ENCODE measurements at regions not wholly inside any gene's neighbourhood (a gene's known extent, or its start where the extent isn't known, plus 50 kb on each side); places are given as distances from the start of the nearest gene placed in this dataset.

DNA sequence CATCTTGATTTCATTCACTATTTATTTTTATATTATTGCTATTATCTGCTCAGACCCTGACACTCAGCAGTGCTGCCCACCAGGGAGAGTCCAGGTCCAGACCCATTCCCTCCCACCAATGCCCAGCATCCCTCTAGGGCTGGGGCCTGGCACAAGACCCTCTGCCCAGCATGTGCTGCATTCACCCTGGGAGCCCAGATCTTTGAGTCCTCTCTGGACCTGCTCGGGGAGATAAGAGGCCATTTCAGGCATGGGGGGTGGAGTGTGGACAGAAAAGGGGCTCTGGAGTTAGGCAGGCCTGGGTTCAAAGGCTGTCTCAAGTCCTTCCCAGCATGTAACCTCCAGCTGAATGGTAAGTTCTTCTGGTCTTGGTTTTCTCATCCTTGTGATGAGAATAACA, 209.6 kb downstream of the CYP26B1 start:
- DNase-seq (ENCODE audit: low read depth, low spot score) = no peak
- Histone ChIP-seq H3K27ac (ENCODE audit: low read depth, low read length) (no peak overlapping the region), H3K9me3 (ENCODE audit: control insufficient read depth, insufficient read depth, low read length) (no peaks in the 10 kb centered on the region), H3K4me3 (ENCODE audit: low read depth, low read length) (no peak overlapping the region), H3K27me3 (ENCODE audit: control insufficient read depth, insufficient read depth, low read length) (peaks cover 5% of the 10 kb centered on the region)
- ChIA-PET POLR2A (no interaction called here), CTCF (interaction anchor here (3.2 kb wide), 1 partner anchor 15 kb away, joined by 31 read pairs; no protein-coding TSS in a partner anchor)
- TF ChIP-seq, protein P1, sequence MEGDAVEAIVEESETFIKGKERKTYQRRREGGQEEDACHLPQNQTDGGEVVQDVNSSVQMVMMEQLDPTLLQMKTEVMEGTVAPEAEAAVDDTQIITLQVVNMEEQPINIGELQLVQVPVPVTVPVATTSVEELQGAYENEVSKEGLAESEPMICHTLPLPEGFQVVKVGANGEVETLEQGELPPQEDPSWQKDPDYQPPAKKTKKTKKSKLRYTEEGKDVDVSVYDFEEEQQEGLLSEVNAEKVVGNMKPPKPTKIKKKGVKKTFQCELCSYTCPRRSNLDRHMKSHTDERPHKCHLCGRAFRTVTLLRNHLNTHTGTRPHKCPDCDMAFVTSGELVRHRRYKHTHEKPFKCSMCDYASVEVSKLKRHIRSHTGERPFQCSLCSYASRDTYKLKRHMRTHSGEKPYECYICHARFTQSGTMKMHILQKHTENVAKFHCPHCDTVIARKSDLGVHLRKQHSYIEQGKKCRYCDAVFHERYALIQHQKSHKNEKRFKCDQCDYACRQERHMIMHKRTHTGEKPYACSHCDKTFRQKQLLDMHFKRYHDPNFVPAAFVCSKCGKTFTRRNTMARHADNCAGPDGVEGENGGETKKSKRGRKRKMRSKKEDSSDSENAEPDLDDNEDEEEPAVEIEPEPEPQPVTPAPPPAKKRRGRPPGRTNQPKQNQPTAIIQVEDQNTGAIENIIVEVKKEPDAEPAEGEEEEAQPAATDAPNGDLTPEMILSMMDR (IDR thresholded peaks at IDR 0.05; ENCODE audit: low read depth, low read length) = no peak

DNA sequence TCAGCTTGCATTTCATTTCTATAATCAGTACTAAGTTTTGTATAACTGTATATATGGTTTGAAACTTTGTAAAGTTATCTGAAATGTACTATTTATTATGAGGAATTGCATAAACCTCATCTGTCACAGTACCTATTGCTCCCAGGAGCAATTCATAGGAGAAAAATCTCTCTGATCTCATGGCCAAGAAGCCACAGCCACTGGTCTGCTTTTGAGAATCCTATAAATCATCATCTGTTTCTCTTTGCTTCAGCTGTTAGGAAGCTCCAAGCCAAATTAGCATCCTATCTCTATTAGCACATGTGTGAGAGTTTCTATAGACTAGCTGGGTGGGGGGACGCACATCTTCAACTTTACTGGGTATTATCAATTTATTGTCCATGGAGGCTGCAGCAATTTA, 210.3 kb downstream of the CYP26B1 start:
- TF ChIP-seq, protein P1 (IDR thresholded peaks at IDR 0.05; ENCODE audit: low read depth, low read length) = no peak
- Histone ChIP-seq H3K27me3 (ENCODE audit: control insufficient read depth, insufficient read depth, low read length) (peaks cover 3% of the 10 kb centered on the region), H3K4me3 (ENCODE audit: low read depth, low read length) (no peak overlapping the region), H3K27ac (ENCODE audit: low read depth, low read length) (no peak overlapping the region), H3K9me3 (ENCODE audit: control insufficient read depth, insufficient read depth, low read length) (no peaks in the 10 kb centered on the region)
- no peak for DNase-seq (ENCODE audit: low read depth, low spot score)
- ChIA-PET CTCF (interaction anchor here (1.1 to 3.2 kb wide), 2 partner anchors 14 to 642 kb away, joined by 3 to 31 read pairs; no protein-coding TSS in a partner anchor), POLR2A (no interaction called here)

DNA sequence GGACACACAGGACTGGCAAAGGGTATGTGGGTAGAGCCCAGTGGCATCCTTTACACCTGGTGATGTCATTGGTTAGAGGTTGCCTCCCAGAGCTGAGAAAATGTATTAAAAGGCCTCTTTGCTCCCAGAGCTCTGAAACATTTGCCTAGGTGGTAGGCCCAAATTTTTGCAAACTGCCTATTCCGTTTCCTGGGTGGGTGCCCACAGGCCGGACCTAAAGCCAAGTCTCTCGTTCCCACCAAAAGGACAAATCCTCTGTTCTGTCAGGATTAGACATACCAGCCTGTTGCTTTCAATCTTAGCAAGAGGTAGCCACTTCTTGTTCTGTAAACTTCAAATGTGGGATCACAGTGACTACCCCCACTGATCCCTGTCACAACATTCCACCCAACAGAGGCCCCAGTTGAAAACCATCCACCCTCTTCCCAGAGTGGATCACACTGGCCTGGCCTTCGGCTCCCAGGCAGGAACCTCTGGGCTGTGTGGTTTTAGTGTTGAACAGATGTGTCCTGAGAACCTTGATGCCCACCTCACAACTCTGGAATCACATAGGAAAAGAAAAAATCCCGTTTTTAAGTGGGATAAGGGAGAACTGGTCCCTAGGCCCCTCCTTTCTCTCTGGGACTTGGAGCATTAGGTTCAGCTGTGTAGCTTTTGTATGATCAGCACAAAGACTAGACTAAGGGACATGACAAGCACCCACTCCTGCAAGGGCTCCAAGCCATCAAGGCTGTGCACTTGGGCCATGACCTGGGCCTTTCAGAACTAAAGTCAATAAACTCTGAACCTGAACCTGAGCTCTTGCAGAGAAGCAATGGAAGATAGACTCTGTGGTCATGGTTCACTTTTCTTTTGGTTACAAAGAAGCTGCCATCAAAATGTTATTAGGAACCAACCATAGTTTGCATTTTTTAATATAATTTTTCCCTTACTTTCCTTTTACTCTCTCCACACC, 211.3 kb downstream of the CYP26B1 start:
- POLR2A ChIA-PET = no interaction called here
- no peak overlapping the region for H3K4me3 ChIP-seq (ENCODE audit: low read depth, low read length)
- no peaks in the 10 kb centered on the region for H3K9me3 ChIP-seq (ENCODE audit: control insufficient read depth, insufficient read depth, low read length)
- TF ChIP-seq, protein P1 (IDR thresholded peaks at IDR 0.05; ENCODE audit: low read depth, low read length) = no peak
- CTCF ChIA-PET = interaction anchor here (0.5 to 3.2 kb wide), 3 partner anchors 13 to 647 kb away, joined by 3 to 31 read pairs (median 3); no protein-coding TSS in a partner anchor
- peaks cover 3% of the 10 kb centered on the region for H3K27me3 ChIP-seq (ENCODE audit: control insufficient read depth, insufficient read depth, low read length)
- no peak overlapping the region for H3K27ac ChIP-seq (ENCODE audit: low read depth, low read length)
- DNase-seq (ENCODE audit: low read depth, low spot score) = no peak

DNA sequence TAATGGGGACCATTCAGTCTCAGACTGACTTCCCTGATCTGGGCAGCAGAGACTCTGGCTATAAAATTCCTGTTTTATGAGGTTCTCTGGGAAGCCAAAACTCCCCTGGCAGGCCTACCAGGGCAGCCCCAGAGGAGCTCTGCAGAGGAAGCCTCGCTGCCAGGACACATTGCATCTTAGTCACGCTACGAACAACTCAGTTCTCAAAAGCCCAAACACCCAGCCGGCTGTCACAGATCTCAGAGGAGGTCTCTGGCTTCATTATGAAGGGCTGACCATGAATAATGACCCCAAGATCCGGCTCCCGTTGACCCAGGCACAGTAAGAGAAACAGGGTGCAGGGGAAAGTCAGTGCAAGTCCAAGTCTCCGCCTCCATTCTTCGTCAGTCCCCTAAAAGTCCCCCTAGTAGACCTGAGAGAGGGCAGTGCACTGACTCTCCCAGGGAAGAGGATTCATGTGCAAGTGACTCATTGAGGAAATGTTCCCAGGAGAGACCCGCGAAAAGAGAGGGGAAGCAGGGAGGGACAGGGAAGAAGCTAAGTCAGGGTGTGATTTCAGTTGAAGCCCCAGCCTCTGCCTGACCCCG, 212.3 kb downstream of the CYP26B1 start:
- no peak for DNase-seq (ENCODE audit: low read depth, low spot score)
- TF ChIP-seq, protein P1 (IDR thresholded peaks at IDR 0.05; ENCODE audit: low read depth, low read length) = no peak
- ChIA-PET POLR2A (no interaction called here), CTCF (interaction anchor here (3.2 kb wide), 1 partner anchor 12 kb away, joined by 31 read pairs; no protein-coding TSS in a partner anchor)
- Histone ChIP-seq H3K4me3 (ENCODE audit: low read depth, low read length) (no peak overlapping the region), H3K27ac (ENCODE audit: low read depth, low read length) (no peak overlapping the region), H3K9me3 (ENCODE audit: control insufficient read depth, insufficient read depth, low read length) (no peaks in the 10 kb centered on the region), H3K27me3 (ENCODE audit: control insufficient read depth, insufficient read depth, low read length) (peaks cover 3% of the 10 kb centered on the region)
